ENCODE measurements at regions not wholly inside any gene's neighbourhood (a gene's known extent, or its start where the extent isn't known, plus 50 kb on each side); places are given as distances from the start of the nearest gene placed in this dataset.
"Not testable (repeated sequence)": the region's sequence is repeated elsewhere in the genome, so short reads cannot be mapped to it uniquely, and the experiment has no call there.

DNA sequence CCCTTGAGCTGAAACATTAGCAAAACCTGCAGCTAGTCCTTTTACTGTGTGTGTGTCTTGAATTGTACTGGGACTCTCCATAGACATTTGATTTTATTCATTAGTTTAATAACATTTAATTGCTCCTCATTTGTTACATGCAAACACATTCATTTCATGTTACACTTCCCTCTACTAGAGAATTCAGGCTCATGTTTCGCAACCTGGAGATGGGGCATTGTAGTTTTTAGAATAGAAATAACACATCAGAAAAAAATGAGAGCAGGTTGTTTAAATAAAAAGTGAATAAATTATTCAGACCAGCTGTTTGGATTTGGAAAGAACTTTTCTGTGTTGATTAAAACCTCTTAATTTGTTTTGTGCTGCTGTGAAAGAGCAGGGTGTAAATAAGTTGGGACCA lies 243.9 kb downstream of the ETV1 start:
- no peak for DNase-seq (ENCODE audit: low read depth)
- no peak overlapping the region for H3K4me3 ChIP-seq (ENCODE audit: low read depth, low read length)

DNA sequence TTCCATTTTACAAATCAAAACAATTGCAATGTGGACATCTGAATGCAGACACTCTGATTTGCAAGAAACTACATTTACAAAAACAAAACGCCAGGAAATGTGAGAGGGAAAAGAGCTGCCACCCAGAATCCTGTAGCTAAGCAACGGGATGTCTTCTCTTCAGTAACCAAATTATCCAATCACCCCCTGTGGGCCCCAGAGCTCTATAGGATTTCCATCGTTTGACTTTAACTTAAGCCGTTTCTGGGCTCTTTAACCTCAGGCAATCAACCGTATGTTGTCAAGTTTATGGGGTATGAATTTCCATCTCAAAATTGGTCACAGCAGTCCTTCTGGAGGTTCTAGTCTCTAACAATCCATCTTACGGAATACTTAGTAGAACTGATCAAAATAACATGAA lies 240.5 kb downstream of the ETV1 start:
- DNase-seq (ENCODE audit: low read depth), result no peak
- no peak overlapping the region for H3K4me3 ChIP-seq (ENCODE audit: low read depth, low read length)
- TF ChIP-seq, protein P1, sequence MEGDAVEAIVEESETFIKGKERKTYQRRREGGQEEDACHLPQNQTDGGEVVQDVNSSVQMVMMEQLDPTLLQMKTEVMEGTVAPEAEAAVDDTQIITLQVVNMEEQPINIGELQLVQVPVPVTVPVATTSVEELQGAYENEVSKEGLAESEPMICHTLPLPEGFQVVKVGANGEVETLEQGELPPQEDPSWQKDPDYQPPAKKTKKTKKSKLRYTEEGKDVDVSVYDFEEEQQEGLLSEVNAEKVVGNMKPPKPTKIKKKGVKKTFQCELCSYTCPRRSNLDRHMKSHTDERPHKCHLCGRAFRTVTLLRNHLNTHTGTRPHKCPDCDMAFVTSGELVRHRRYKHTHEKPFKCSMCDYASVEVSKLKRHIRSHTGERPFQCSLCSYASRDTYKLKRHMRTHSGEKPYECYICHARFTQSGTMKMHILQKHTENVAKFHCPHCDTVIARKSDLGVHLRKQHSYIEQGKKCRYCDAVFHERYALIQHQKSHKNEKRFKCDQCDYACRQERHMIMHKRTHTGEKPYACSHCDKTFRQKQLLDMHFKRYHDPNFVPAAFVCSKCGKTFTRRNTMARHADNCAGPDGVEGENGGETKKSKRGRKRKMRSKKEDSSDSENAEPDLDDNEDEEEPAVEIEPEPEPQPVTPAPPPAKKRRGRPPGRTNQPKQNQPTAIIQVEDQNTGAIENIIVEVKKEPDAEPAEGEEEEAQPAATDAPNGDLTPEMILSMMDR (IDR thresholded peaks at IDR 0.05; ENCODE audit: insufficient read depth, low read depth, low read length), result no peak

More for the DNA sequence above, 243.9 kb downstream of the ETV1 start:
- TF ChIP-seq, protein P1 (IDR thresholded peaks at IDR 0.05; ENCODE audit: insufficient read depth, low read depth, low read length), result no peak

DNA sequence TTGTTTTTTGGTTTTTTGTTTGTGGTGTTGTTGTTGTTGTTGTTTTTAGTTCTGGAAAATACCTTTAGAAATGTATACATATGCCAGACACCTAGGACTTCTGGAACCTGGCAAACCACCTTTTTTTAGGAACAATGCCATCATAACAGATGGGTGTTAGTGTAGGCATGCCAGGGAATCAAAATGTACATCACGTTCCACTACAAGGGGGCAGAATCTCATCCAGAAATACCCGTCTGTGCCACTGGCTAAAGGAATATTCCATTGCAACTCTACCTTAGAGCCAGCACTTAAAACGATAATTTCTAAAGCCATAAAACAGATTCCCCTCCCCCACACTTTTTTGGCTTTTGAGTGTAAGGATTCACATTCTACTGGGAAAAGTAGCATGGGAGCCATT lies 239.8 kb downstream of the ETV1 start:
- TF ChIP-seq, protein P1 (IDR thresholded peaks at IDR 0.05; ENCODE audit: insufficient read depth, low read depth, low read length), result no peak
- H3K4me3 ChIP-seq (ENCODE audit: low read depth, low read length), result no peak overlapping the region
- no peak for DNase-seq (ENCODE audit: low read depth)

DNA sequence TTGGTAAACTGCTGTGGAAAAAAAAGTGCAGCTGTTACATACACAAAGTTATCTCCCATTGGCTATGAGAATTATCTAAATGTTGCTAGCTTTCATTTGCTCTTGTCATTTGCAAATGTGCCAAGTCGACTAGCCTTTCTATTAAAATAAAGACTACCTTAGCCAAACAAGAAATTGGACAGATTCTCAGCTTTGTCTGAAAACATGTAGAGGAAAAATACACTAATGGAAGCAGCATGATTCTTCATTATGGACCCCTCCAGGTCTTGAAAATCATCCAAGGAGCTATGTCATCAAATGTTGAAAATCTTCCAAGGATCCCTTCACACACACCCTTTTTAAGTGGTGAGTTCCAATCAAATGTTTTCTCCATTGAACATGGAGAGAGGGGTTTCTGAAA lies 237.7 kb downstream of the ETV1 start:
- TF ChIP-seq, protein P1 (IDR thresholded peaks at IDR 0.05; ENCODE audit: insufficient read depth, low read depth, low read length), result no peak
- no peak for DNase-seq (ENCODE audit: low read depth)

DNA sequence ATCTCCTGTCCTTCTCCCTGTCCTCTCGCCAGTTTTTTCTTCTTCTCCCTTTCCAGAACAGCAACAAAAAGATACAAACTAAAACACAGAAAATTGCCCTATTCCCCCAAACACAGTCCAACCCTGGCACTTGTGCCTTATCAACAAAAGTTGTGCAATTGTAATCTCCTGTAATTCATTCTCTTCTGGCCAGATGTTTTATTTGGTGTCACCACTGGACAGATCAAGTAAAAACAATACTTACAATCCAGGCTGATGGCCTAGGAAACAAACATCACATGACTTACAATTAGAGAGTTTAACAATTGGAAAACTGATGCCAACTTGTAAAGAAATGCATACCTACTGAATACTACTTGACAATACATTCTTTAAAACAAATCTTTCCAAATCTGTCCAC lies 231.6 kb downstream of the ETV1 start:
- H3K4me3 ChIP-seq (ENCODE audit: low read depth, low read length), result no peak overlapping the region
- no peak for DNase-seq (ENCODE audit: low read depth)
- TF ChIP-seq, protein P1 (IDR thresholded peaks at IDR 0.05; ENCODE audit: insufficient read depth, low read depth, low read length), result no peak

More for the DNA sequence above, 237.7 kb downstream of the ETV1 start:
- no peak overlapping the region for H3K4me3 ChIP-seq (ENCODE audit: low read depth, low read length)

DNA sequence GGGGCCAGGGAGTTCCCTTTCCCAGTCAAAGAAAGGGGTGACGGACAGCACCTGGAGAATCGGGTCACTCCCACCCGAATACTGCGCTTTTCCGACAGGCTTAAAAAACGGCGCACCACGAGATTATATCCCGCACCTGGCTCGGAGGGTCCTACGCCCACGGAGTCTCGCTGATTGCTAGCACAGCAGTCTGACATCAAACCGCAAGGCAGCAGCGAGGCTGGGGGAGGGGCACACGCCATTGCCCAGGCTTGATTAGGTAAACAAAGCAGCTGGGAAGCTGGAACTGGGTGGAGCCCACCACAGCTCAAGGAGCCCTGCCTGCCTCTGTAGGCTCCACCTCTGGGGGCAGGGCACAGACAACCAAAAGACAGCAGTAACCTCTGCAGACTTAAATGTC lies 223.6 kb downstream of the ETV1 start:
- H3K4me3 ChIP-seq (ENCODE audit: low read depth, low read length), result not testable (repeated sequence)

DNA sequence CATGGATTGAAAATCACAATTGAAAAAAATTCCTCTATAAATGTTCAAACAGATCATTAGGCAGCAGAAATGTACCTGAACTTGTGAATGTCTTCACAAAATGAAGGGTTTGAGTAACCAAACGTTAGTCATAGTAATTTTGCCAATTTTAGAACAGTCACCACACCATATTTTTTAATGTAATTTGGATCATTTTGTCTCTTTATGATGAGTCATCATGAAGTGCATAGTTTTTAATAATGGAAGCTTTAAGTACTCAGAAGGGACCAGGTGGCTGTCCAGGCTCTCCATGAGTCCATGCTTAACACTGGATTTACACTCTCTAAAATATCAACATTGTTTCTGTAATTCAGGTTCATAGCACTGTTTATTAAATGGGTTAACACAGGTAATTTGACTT lies 219.2 kb downstream of the ETV1 start:
- DNase-seq (ENCODE audit: low read depth), result no peak
- TF ChIP-seq, protein P1 (IDR thresholded peaks at IDR 0.05; ENCODE audit: insufficient read depth, low read depth, low read length), result no peak
- no peak overlapping the region for H3K4me3 ChIP-seq (ENCODE audit: low read depth, low read length)

More for the DNA sequence above, 223.6 kb downstream of the ETV1 start:
- not testable (repeated sequence) for DNase-seq (ENCODE audit: low read depth)
